A549 (cell line): ENCODE measurements at regions not wholly inside any gene's neighbourhood (a gene's known extent, or its start where the extent isn't known, plus 50 kb on each side); places are given as distances from the start of the nearest gene placed in this dataset.

Experiments
- BCL3 ChIP-seq: fragments of >200 bp; sonication (Bioruptor Twin); formaldehyde crosslinking; IDR thresholded peaks from 3 replicates; pipeline ENCODE4 v1.6.1; 2016
- CTCF ChIP-seq: fragments of >200 bp; sonication (Bioruptor Twin); formaldehyde crosslinking; IDR thresholded peaks from 3 replicates; pipeline ENCODE4 v1.5.1; 2016
- E2F6 ChIP-seq: IDR thresholded peaks from 2 replicates; pipeline ENCODE4 v1.6.1; 2012; ENCODE audit warnings: low read depth, borderline replicate concordance
- HOXB5 ChIP-seq: fragments of 250-450 bp; sonication (Bioruptor Pico); IDR thresholded peaks from 2 replicates; pipeline ENCODE4 v1.5.0; 2020; ENCODE audit warnings: mild to moderate bottlenecking, moderate library complexity
- JUN ChIP-seq, 2 experiments: fragments of >200 bp; sonication (Bioruptor Twin); formaldehyde crosslinking; IDR thresholded peaks; 2 replicates in 1 of 2; 3 replicates in 1 of 2; pipeline ENCODE4 v1.6.1; 2016 to 2017
- JUNB ChIP-seq: fragments of >200 bp; sonication (Bioruptor Twin); formaldehyde crosslinking; IDR thresholded peaks from 2 replicates; pipeline ENCODE4 v1.6.1; 2016
- PBX3 ChIP-seq: IDR thresholded peaks from 2 replicates; pipeline ENCODE4 v1.6.1; 2012
- POLR2A ChIP-seq: IDR thresholded peaks from 2 replicates; pipeline ENCODE4 v1.6.1; 2012; ENCODE audit warnings: mild to moderate bottlenecking, low read length
- RAD21 ChIP-seq, 2 experiments: fragments of >200 bp in 1 of 2; sonication (Bioruptor Twin) in 1 of 2; formaldehyde crosslinking in 1 of 2; IDR thresholded peaks in 1 of 2; conservative IDR thresholded peaks in 1 of 2; 2 replicates in 1 of 2; 3 replicates in 1 of 2; pipeline ENCODE4 v1.6.1; 2012 to 2018; ENCODE audit warnings: inconsistent platforms in 1 of 2
- RCOR1 ChIP-seq: fragments of 150-350 bp; IDR thresholded peaks from 2 replicates; pipeline ENCODE4 v1.6.1; 2014; ENCODE audit warnings: antibody characterized with exemption, low read length, low read depth
- RFX5 ChIP-seq: fragments of 450-650 bp; IDR thresholded peaks from 2 replicates; pipeline ENCODE4 v1.7.1; 2014; ENCODE audit warnings: antibody characterized with exemption, mild to moderate bottlenecking, moderate library complexity
- SREBF2 ChIP-seq: fragments of 450-650 bp; IDR thresholded peaks from 2 replicates; pipeline ENCODE4 v1.6.1; 2014; ENCODE audit warnings: mild to moderate bottlenecking, moderate library complexity
- TF ChIP-seq, protein P1 (sequence below): IDR thresholded peaks from 2 replicates; pipeline ENCODE4 v1.6.1; 2012
- TF ChIP-seq, protein P2 (sequence below): fragments of 200-600 bp; sonication (generic); IDR thresholded peaks from 2 replicates; pipeline ENCODE4 v1.6.1; 2016; ENCODE audit warnings: antibody characterized with exemption, mild to moderate bottlenecking, moderate library complexity

DNA sequence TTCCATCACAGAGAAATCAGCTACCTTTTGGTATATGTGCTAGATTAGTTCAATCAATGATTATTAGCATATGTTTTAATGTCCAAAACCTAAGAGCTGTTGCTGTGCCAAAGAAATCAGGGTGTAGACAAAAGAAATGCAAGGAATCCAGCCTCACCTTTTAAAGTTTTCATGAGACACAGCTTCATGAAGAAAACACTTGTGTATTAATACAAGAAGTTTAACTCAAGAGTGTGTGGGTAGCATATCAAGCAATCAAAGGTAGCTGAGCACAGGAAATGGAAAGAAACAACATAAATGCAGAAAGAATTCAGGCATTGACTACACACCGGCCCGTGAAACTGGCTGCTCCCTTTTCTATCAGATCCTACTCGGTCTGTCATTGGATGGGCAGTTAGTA lies 76.0 kb upstream of the CAV2 start:
- TF ChIP-seq CTCF: no peak
- TF ChIP-seq POLR2A: no peak
- TF ChIP-seq E2F6: no peak
- TF ChIP-seq RFX5: no peak
- TF ChIP-seq HOXB5 (CRISPR knock-in tag): no peak
- no peak for TF ChIP-seq PBX3
- no peak for TF ChIP-seq RCOR1
- TF ChIP-seq JUNB: no peak
- no peak for TF ChIP-seq JUN (IDR thresholded peaks at IDR 0.05)
- no peak for TF ChIP-seq RAD21 (conservative IDR thresholded peaks at IDR 0.05 in 1 of 2, IDR thresholded peaks at IDR 0.05 in 1 of 2)
- TF ChIP-seq BCL3: no peak
- no peak for TF ChIP-seq SREBF2
- TF ChIP-seq, protein P1, sequence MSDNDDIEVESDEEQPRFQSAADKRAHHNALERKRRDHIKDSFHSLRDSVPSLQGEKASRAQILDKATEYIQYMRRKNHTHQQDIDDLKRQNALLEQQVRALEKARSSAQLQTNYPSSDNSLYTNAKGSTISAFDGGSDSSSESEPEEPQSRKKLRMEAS: no peak
- TF ChIP-seq, protein P2, sequence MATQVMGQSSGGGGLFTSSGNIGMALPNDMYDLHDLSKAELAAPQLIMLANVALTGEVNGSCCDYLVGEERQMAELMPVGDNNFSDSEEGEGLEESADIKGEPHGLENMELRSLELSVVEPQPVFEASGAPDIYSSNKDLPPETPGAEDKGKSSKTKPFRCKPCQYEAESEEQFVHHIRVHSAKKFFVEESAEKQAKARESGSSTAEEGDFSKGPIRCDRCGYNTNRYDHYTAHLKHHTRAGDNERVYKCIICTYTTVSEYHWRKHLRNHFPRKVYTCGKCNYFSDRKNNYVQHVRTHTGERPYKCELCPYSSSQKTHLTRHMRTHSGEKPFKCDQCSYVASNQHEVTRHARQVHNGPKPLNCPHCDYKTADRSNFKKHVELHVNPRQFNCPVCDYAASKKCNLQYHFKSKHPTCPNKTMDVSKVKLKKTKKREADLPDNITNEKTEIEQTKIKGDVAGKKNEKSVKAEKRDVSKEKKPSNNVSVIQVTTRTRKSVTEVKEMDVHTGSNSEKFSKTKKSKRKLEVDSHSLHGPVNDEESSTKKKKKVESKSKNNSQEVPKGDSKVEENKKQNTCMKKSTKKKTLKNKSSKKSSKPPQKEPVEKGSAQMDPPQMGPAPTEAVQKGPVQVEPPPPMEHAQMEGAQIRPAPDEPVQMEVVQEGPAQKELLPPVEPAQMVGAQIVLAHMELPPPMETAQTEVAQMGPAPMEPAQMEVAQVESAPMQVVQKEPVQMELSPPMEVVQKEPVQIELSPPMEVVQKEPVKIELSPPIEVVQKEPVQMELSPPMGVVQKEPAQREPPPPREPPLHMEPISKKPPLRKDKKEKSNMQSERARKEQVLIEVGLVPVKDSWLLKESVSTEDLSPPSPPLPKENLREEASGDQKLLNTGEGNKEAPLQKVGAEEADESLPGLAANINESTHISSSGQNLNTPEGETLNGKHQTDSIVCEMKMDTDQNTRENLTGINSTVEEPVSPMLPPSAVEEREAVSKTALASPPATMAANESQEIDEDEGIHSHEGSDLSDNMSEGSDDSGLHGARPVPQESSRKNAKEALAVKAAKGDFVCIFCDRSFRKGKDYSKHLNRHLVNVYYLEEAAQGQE: no peak
